SU-DHL-6 (cell line): ENCODE measurements at regions not wholly inside any gene's neighbourhood (a gene's known extent, or its start where the extent isn't known, plus 50 kb on each side); places are given as distances from the start of the nearest gene placed in this dataset.

Experiments
- EZH2phosphoT487 ChIP-seq: fragments of 200-600 bp; sonication (generic), shearing (Covaris generic); conservative IDR thresholded peaks from 2 replicates; pipeline ENCODE4 v1.6.1; 2018; ENCODE audit warnings: mild to moderate bottlenecking, antibody characterized with exemption, low read length, moderate library complexity, mixed read lengths
- TF ChIP-seq, protein P1 (sequence below): fragments of 200-600 bp; sonication (generic); IDR thresholded peaks from one replicate; pipeline ENCODE4 v1.5.1; 2017; ENCODE audit warnings: antibody characterized with exemption, mild to moderate bottlenecking, low read length, moderate library complexity; ENCODE audit not compliant: insufficient read depth, poor library complexity, severe bottlenecking

- TF ChIP-seq, protein P1, sequence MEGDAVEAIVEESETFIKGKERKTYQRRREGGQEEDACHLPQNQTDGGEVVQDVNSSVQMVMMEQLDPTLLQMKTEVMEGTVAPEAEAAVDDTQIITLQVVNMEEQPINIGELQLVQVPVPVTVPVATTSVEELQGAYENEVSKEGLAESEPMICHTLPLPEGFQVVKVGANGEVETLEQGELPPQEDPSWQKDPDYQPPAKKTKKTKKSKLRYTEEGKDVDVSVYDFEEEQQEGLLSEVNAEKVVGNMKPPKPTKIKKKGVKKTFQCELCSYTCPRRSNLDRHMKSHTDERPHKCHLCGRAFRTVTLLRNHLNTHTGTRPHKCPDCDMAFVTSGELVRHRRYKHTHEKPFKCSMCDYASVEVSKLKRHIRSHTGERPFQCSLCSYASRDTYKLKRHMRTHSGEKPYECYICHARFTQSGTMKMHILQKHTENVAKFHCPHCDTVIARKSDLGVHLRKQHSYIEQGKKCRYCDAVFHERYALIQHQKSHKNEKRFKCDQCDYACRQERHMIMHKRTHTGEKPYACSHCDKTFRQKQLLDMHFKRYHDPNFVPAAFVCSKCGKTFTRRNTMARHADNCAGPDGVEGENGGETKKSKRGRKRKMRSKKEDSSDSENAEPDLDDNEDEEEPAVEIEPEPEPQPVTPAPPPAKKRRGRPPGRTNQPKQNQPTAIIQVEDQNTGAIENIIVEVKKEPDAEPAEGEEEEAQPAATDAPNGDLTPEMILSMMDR, result no peak
- no peak for TF ChIP-seq EZH2phosphoT487
Measured at GRCh38 chr4:130293692-130294091, 1197.7 kb downstream of the C4orf33 start.
